Endodermal cell (in vitro differentiated cells): ENCODE measurements at regions not wholly inside any gene's neighbourhood (a gene's known extent, or its start where the extent isn't known, plus 50 kb on each side); places are given as distances from the start of the nearest gene placed in this dataset.

Experiments used
- DNase-seq: peaks from one replicate; pipeline ENCODE4 v3.0.0-alpha.2; 2017
- H3K27ac ChIP-seq: 2 replicates; pipeline ENCODE4 v1.5.1; 2013; ENCODE audit warnings: mild to moderate bottlenecking, low read depth, low read length, moderate library complexity
- H3K27me3 ChIP-seq: 2 replicates; pipeline ENCODE4 v1.6.1; 2013; ENCODE audit warnings: mild to moderate bottlenecking, low read length, moderate library complexity; ENCODE audit not compliant: insufficient read depth, control insufficient read depth, poor library complexity, severe bottlenecking
- H3K36me3 ChIP-seq: 2 replicates; pipeline ENCODE4 v1.7.0; 2013; ENCODE audit warnings: mild to moderate bottlenecking, low read length, moderate library complexity; ENCODE audit not compliant: control insufficient read depth, insufficient read depth
- H3K4me1 ChIP-seq: one replicate; pipeline ENCODE4 v1.7.0; 2013; ENCODE audit warnings: low read length; ENCODE audit not compliant: control insufficient read depth, insufficient read depth
- H3K4me3 ChIP-seq: 2 replicates; pipeline ENCODE4 v1.5.1; 2013; ENCODE audit warnings: mild to moderate bottlenecking, low read length, moderate library complexity
- H3K9ac ChIP-seq: 2 replicates; pipeline ENCODE4 v1.6.1; 2013; ENCODE audit warnings: mild to moderate bottlenecking, low read length, moderate library complexity; ENCODE audit not compliant: poor library complexity, severe bottlenecking; ENCODE audit errors: extremely low read depth
- H3K9me3 ChIP-seq: 2 replicates; pipeline ENCODE4 v1.6.1; 2013; ENCODE audit warnings: mild to moderate bottlenecking, low read length, moderate library complexity; ENCODE audit not compliant: control insufficient read depth
- H3K27ac Mint-ChIP-seq: 2 replicates; pipeline ENCODE4 v1.8.0; 2020; ENCODE audit warnings: mixed read lengths
- H3K27me3 Mint-ChIP-seq: 2 replicates; pipeline ENCODE4 v1.8.0; 2021; ENCODE audit warnings: mild to moderate bottlenecking, mixed read lengths; ENCODE audit not compliant: insufficient read depth
- H3K36me3 Mint-ChIP-seq: 2 replicates; pipeline ENCODE4 v1.8.0; 2020; ENCODE audit warnings: low read depth, mixed read lengths
- H3K4me1 Mint-ChIP-seq: 2 replicates; pipeline ENCODE4 v1.8.0; 2020; ENCODE audit warnings: mixed read lengths
- H3K4me3 Mint-ChIP-seq: 2 replicates; pipeline ENCODE4 v1.8.0; 2020; ENCODE audit warnings: mild to moderate bottlenecking, moderate library complexity, mixed read lengths
- H3K9me3 Mint-ChIP-seq: 2 replicates; pipeline ENCODE4 v1.8.0; 2020; ENCODE audit warnings: mild to moderate bottlenecking, mixed read lengths
- CTCF ChIP-seq: fragments of 200-600 bp; sonication (generic); conservative IDR thresholded peaks from 2 replicates; pipeline ENCODE4 v1.5.0; 2021; ENCODE audit warnings: antibody characterized with exemption, mild to moderate bottlenecking
- WGBS, 2 experiments: methylation state at CpG; one replicate each; pipeline versions ENCODE4 v1.1.5 to v1.1.7; 2013; ENCODE audit warnings: missing lambda C conversion rate in 2 of 2, mixed read lengths in 1 of 2; ENCODE audit not compliant: insufficient coverage in 1 of 2, insufficient read length in 1 of 2; 5-methylcytosine and 5-hydroxymethylcytosine counted together

GRCh38 chr21:15259824-15260223 is 195.0 kb upstream of the NRIP1 start:
- H3K36me3 ChIP-seq: no peaks in the 10 kb centered on the region
- peaks cover 6% of the 10 kb centered on the region for H3K4me1 ChIP-seq
- Mint-ChIP-seq H3K4me1 (peaks cover 10% of the 10 kb centered on the region), H3K9me3 (peaks cover 2% of the 10 kb centered on the region), H3K36me3 (no peaks in the 10 kb centered on the region), H3K4me3 (no peak overlapping the region), H3K27me3 (no peaks in the 10 kb centered on the region), H3K27ac (no peak overlapping the region)
- WGBS, 2 experiments: 100% methylated on average over 1 of the region's 1 CpG
- H3K9me3 ChIP-seq: no peaks in the 10 kb centered on the region
- no peaks in the 10 kb centered on the region for H3K27me3 ChIP-seq
- no peak for TF ChIP-seq CTCF
- no peak for DNase-seq
- H3K4me3 ChIP-seq: no peak overlapping the region
- no peak overlapping the region for H3K27ac ChIP-seq
- H3K9ac ChIP-seq: no peak overlapping the region

- Histone ChIP-seq H3K27ac (no peak overlapping the region), H3K36me3 (no peaks in the 10 kb centered on the region), H3K9ac (no peak overlapping the region), H3K27me3 (no peaks in the 10 kb centered on the region), H3K4me3 (no peak overlapping the region), H3K4me1 (peaks cover 6% of the 10 kb centered on the region), H3K9me3 (no peaks in the 10 kb centered on the region)
- Mint-ChIP-seq H3K4me3 (no peak overlapping the region), H3K36me3 (no peaks in the 10 kb centered on the region), H3K4me1 (peaks cover 10% of the 10 kb centered on the region), H3K27ac (no peak overlapping the region), H3K9me3 (peaks cover 2% of the 10 kb centered on the region), H3K27me3 (no peaks in the 10 kb centered on the region)
- 87 to 91% methylated on average over 3 of the region's 4 CpGs for WGBS, 2 experiments
- DNase-seq: no peak
- TF ChIP-seq CTCF: no peak
Observed at GRCh38 chr21:15260604-15261003, 195.8 kb upstream of the NRIP1 start.

GRCh38 chr21:15264084-15264665 is 199.4 kb upstream of the NRIP1 start:
- peaks cover 7% of the 10 kb centered on the region for H3K4me1 Mint-ChIP-seq
- H3K27me3 Mint-ChIP-seq: no peaks in the 10 kb centered on the region
- Histone ChIP-seq H3K36me3 (no peaks in the 10 kb centered on the region), H3K27ac (no peak overlapping the region), H3K4me3 (no peak overlapping the region), H3K9ac (no peak overlapping the region), H3K4me1 (peaks cover 6% of the 10 kb centered on the region), H3K9me3 (no peaks in the 10 kb centered on the region), H3K27me3 (no peaks in the 10 kb centered on the region)
- H3K4me3 Mint-ChIP-seq: no peak overlapping the region
- no peaks in the 10 kb centered on the region for H3K36me3 Mint-ChIP-seq
- no peak for DNase-seq
- no peak for TF ChIP-seq CTCF
- peaks cover 2% of the 10 kb centered on the region for H3K9me3 Mint-ChIP-seq
- no peak overlapping the region for H3K27ac Mint-ChIP-seq
- 89 to 96% methylated on average over 1 to 2 of the region's 2 CpGs for WGBS, 2 experiments
